Amniotic epithelial cell (primary cell): ENCODE measurements at regions not wholly inside any gene's neighbourhood (a gene's known extent, or its start where the extent isn't known, plus 50 kb on each side); places are given as distances from the start of the nearest gene placed in this dataset.

Source experiments
- DNase-seq: peaks from one replicate; pipeline ENCODE4 v3.0.0-alpha.2; 2010; ENCODE audit warnings: low read depth

GRCh38 chr20:40808936-40809335, 119.9 kb upstream of the MAFB start:
- DNase-seq = no peak

GRCh38 chr20:40809361-40809760, 120.3 kb upstream of the MAFB start:
- no peak for DNase-seq

GRCh38 chr20:40810332-40811000, 121.4 kb upstream of the MAFB start:
- DNase-seq = no peak

- no peak for DNase-seq
Measured at GRCh38 chr20:40811004-40811403, 122.0 kb upstream of the MAFB start.

- no peak for DNase-seq
Measured at GRCh38 chr20:40811660-40812414, 122.8 kb upstream of the MAFB start.

GRCh38 chr20:40812415-40812925, 123.4 kb upstream of the MAFB start:
- no peak for DNase-seq

- no peak for DNase-seq
Measured at GRCh38 chr20:40813029-40813431, 124.0 kb upstream of the MAFB start.

- DNase-seq = no peak
Measured at GRCh38 chr20:40813708-40814630, 124.9 kb upstream of the MAFB start.

- DNase-seq = no peak
Measured at GRCh38 chr20:40814631-40814960, 125.6 kb upstream of the MAFB start.

GRCh38 chr20:40815156-40816038, 126.4 kb upstream of the MAFB start:
- DNase-seq = no peak

- no peak for DNase-seq
Measured at GRCh38 chr20:40816039-40816352, 127.0 kb upstream of the MAFB start.

GRCh38 chr20:40821429-40821828, 132.4 kb upstream of the MAFB start:
- DNase-seq = no peak

- DNase-seq = no peak
Measured at GRCh38 chr20:40826699-40827098, 137.7 kb upstream of the MAFB start.

- DNase-seq = no peak
Measured at GRCh38 chr20:40835321-40835720, 146.3 kb upstream of the MAFB start.

GRCh38 chr20:40838509-40838908, 149.5 kb upstream of the MAFB start:
- no peak for DNase-seq

- no peak for DNase-seq
Measured at GRCh38 chr20:40843251-40843650, 154.2 kb upstream of the MAFB start.

GRCh38 chr20:40844332-40844731, 155.3 kb upstream of the MAFB start:
- no peak for DNase-seq

GRCh38 chr20:40848096-40848495, 159.1 kb upstream of the MAFB start:
- no peak for DNase-seq

- DNase-seq = no peak
Measured at GRCh38 chr20:40848526-40848925, 159.5 kb upstream of the MAFB start.

- no peak for DNase-seq
Measured at GRCh38 chr20:40849456-40849855, 160.4 kb upstream of the MAFB start.

GRCh38 chr20:40851051-40851450, 162.0 kb upstream of the MAFB start:
- DNase-seq = no peak

- no peak for DNase-seq
Measured at GRCh38 chr20:40855269-40855668, 166.2 kb upstream of the MAFB start.
